Liver (tissue), 8 donors: ENCODE measurements at regions not wholly inside any gene's neighbourhood (a gene's known extent, or its start where the extent isn't known, plus 50 kb on each side); places are given as distances from the start of the nearest gene placed in this dataset.

ENCODE experiments used
- DNase-seq: peaks from one replicate; pipeline ENCODE4 v3.0.0-alpha.2; 2017; ENCODE audit warnings: low spot score
- H3K27ac ChIP-seq, 2 donors: one replicate each; pipeline ENCODE4 v1.7.0; 2013; ENCODE audit warnings: inconsistent platforms in 2 of 2, low read length in 2 of 2, control low read depth in 1 of 2, low read depth in 1 of 2, mild to moderate bottlenecking in 1 of 2
- H3K27me3 ChIP-seq, 4 donors: one replicate each; pipeline versions ENCODE4 v1.6.1 to v1.7.0; 2013; ENCODE audit warnings: low read length in 3 of 4, inconsistent platforms in 1 of 4, mild to moderate bottlenecking in 1 of 4, moderate library complexity in 1 of 4; ENCODE audit not compliant: control insufficient read depth in 4 of 4, insufficient read depth in 4 of 4
- H3K36me3 ChIP-seq, 4 donors: one replicate each; pipeline versions ENCODE4 v1.6.1 to v1.7.0; 2013; ENCODE audit warnings: low read length in 3 of 4, mild to moderate bottlenecking in 3 of 4, low read depth in 1 of 4, moderate library complexity in 1 of 4; ENCODE audit not compliant: control insufficient read depth in 4 of 4, insufficient read depth in 3 of 4
- H3K4me1 ChIP-seq, 4 donors: one replicate each; pipeline versions ENCODE4 v1.6.1 to v1.7.0; 2013; ENCODE audit warnings: low read length in 3 of 4, mild to moderate bottlenecking in 3 of 4, moderate library complexity in 1 of 4; ENCODE audit not compliant: control insufficient read depth in 4 of 4, insufficient read depth in 4 of 4
- H3K4me3 ChIP-seq, 3 donors: one replicate each; pipeline versions ENCODE4 v1.6.1 to v1.7.0; 2013; ENCODE audit warnings: low read length in 3 of 3, control low read depth in 1 of 3, low read depth in 1 of 3, mild to moderate bottlenecking in 1 of 3
- H3K9ac ChIP-seq, 2 donors: one replicate each; pipeline ENCODE4 v1.7.0; 2013; ENCODE audit warnings: low read length in 2 of 2, mild to moderate bottlenecking in 2 of 2, moderate library complexity in 2 of 2, control low read depth in 1 of 2, low read depth in 1 of 2
- H3K9me3 ChIP-seq, 4 donors: one replicate each; pipeline versions ENCODE4 v1.6.1 to v1.7.0; 2013; ENCODE audit warnings: low read length in 3 of 4; ENCODE audit not compliant: control insufficient read depth in 4 of 4
- EGR1 ChIP-seq, 2 donors: IDR thresholded peaks; 2 replicates each; pipeline ENCODE4 v1.6.1; 2016 to 2018; ENCODE audit warnings: antibody characterized with exemption in 2 of 2, low read depth in 2 of 2
- FOXA2 ChIP-seq: IDR thresholded peaks from 2 replicates; pipeline ENCODE4 v1.6.1; 2016; ENCODE audit warnings: antibody characterized with exemption
- GABPA ChIP-seq, 2 donors: IDR thresholded peaks in 1 of 2; conservative IDR thresholded peaks in 1 of 2; 2 replicates each; pipeline ENCODE4 v1.6.1; 2016; ENCODE audit warnings: antibody characterized with exemption in 2 of 2, mild to moderate bottlenecking in 1 of 2, moderate library complexity in 1 of 2
- HNF4A ChIP-seq, 2 donors: conservative IDR thresholded peaks; 2 replicates each; pipeline ENCODE4 v1.6.1; 2016; ENCODE audit warnings: antibody characterized with exemption in 2 of 2, mild to moderate bottlenecking in 2 of 2
- HNF4G ChIP-seq: IDR thresholded peaks from 2 replicates; pipeline ENCODE4 v1.6.1; 2016; ENCODE audit warnings: antibody characterized with exemption
- JUND ChIP-seq, 2 donors: IDR thresholded peaks; 2 replicates each; pipeline ENCODE4 v1.6.1; 2016; ENCODE audit warnings: antibody characterized with exemption in 2 of 2
- RAD21 ChIP-seq, 2 donors: IDR thresholded peaks; 2 replicates each; pipeline ENCODE4 v1.6.1; 2016; ENCODE audit warnings: antibody characterized with exemption in 2 of 2, mild to moderate bottlenecking in 2 of 2
- RXRA ChIP-seq, 2 donors: IDR thresholded peaks; 2 replicates each; pipeline ENCODE4 v1.6.1; 2017 to 2018; ENCODE audit warnings: antibody characterized with exemption in 2 of 2, mild to moderate bottlenecking in 1 of 2
- YY1 ChIP-seq: IDR thresholded peaks from 2 replicates; pipeline ENCODE4 v1.6.1; 2016; ENCODE audit warnings: antibody characterized with exemption, mild to moderate bottlenecking
- WGBS: extraction: QIAGEN DNeasy Blood & Tissue Kit; methylation state at CpG from one replicate; pipeline ENCODE4 v1.1.7; 2013; 5-methylcytosine and 5-hydroxymethylcytosine counted together
- TF ChIP-seq, protein P1 (sequence below): fragments of 150-350 bp; IDR thresholded peaks from 2 replicates; pipeline ENCODE4 v1.5.1; 2017; ENCODE audit warnings: improper control_type of control experiment, low read depth, low read length; ENCODE audit not compliant: missing input control
- TF ChIP-seq, protein P2 (sequence below): IDR thresholded peaks from 2 replicates; pipeline ENCODE4 v1.6.1; 2016; ENCODE audit warnings: antibody characterized with exemption
- TF ChIP-seq, protein P3 (sequence below): IDR thresholded peaks from 2 replicates; pipeline ENCODE4 v1.6.1; 2016; ENCODE audit warnings: antibody characterized with exemption
- donor health status: healthy.
- donor health status: healthy.
- donor health status: healthy.
- donor health status: healthy.
- donor health status: healthy.

DNA sequence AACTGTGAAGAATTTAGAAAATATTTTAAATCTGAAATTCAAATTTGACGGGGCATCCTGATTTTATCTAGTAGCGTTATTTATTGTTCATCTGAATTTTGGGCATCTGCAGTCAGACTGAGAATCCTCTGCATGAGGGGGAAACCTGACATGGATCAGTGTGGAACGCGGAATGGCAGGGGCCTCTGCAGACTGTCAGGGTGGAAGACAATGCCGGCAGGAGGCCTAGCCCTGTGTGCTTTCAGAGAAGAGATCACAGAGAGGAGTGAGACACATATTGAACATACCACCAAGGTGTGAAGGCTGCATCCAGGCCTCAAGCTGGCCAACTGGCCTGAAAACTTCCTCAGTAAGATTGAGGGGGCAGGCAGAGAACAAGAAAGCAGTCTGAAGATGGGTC, 921.1 kb upstream of the GHITM start (continued):
- TF ChIP-seq, protein P1, sequence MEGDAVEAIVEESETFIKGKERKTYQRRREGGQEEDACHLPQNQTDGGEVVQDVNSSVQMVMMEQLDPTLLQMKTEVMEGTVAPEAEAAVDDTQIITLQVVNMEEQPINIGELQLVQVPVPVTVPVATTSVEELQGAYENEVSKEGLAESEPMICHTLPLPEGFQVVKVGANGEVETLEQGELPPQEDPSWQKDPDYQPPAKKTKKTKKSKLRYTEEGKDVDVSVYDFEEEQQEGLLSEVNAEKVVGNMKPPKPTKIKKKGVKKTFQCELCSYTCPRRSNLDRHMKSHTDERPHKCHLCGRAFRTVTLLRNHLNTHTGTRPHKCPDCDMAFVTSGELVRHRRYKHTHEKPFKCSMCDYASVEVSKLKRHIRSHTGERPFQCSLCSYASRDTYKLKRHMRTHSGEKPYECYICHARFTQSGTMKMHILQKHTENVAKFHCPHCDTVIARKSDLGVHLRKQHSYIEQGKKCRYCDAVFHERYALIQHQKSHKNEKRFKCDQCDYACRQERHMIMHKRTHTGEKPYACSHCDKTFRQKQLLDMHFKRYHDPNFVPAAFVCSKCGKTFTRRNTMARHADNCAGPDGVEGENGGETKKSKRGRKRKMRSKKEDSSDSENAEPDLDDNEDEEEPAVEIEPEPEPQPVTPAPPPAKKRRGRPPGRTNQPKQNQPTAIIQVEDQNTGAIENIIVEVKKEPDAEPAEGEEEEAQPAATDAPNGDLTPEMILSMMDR, result no peak
- TF ChIP-seq JUND (IDR thresholded peaks at IDR 0.05) (no peak), GABPA (IDR thresholded peaks at IDR 0.05 in 1 of 2, conservative IDR thresholded peaks at IDR 0.05 in 1 of 2) (no peak), RAD21 (IDR thresholded peaks at IDR 0.05) (no peak), HNF4A (conservative IDR thresholded peaks at IDR 0.05) (no peak)

DNA sequence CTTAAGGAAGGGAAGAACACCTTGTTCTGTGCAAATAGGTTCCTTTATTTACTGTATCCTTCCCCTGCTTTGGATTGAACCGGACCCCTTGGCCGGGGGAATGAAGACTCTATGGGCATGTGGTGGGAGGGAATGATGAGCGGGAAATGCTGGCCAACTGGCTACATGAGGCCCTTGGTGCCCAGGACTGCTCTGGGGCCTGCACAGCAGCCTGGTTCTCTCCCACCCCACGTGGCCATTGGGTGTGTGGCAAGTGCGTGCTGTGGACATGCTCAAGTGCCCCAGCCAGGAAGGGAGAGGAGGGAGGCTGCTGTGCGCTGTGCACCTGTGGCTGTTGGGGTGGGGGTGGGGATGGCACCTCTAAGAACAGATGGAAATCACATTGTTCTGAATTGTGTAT, 917.0 kb upstream of the GHITM start:
- WGBS, result 94% methylated on average over 6 of the region's 6 CpGs
- H3K27ac ChIP-seq, result no peak overlapping the region
- TF ChIP-seq GABPA (IDR thresholded peaks at IDR 0.05 in 1 of 2, conservative IDR thresholded peaks at IDR 0.05 in 1 of 2), result no peak
- H3K9me3 ChIP-seq, result no peaks in the 10 kb centered on the region
- H3K4me1 ChIP-seq, result no peaks in the 10 kb centered on the region
- H3K27me3 ChIP-seq, result no peaks in the 10 kb centered on the region
- no peak overlapping the region for H3K4me3 ChIP-seq
- no peak overlapping the region for H3K9ac ChIP-seq
- H3K36me3 ChIP-seq, result no peaks in the 10 kb centered on the region
- no peak for DNase-seq

DNA sequence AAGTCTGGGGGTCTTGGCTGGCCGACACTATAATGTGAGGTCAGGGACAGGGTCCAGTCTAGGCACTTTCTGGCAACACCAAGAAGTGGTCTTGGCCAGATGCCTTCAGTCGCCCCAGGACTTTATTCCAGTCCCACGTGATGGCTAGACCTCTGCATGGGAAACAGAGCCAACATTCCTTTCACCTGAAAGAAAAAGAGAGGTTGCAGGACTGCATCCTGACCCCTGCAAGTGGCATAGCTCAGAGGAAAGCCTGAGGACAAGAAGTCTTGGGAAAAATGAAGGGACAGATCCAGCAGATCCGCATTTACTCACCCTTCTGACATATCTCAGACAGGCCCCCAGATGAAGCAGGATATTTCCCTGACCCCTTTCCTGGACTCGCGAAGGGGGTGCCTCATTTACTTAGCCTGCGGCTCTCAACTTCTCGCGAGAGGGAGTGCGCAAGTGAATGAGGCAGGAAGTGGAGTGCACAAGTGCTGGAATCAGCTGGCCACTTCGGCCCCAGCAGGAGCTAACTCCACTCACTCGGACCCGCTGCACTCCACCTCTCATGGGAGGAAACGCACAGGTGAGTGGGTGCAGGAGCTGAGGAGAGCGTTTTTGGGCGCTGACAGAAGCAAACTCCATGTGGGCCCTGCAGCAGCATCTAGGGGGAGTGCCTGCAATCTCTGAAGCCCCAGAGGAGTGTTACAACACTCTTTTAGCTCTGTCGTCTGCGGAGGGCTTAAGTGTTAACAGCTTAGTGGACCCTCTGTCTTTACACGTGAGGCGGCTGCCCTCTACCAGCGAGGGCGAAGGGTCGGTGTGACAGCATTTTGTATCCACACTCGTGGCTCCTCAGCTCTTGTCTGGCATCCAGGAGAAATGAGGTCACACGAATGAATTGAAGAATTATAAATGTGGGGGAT, 916.2 kb upstream of the GHITM start:
- Histone ChIP-seq H3K4me3 (no peak overlapping the region), H3K9ac (no peak overlapping the region), H3K9me3 (no peaks in the 10 kb centered on the region), H3K36me3 (no peaks in the 10 kb centered on the region), H3K4me1 (no peaks in the 10 kb centered on the region), H3K27me3 (no peaks in the 10 kb centered on the region), H3K27ac (no peak overlapping the region)
- no peak for TF ChIP-seq RXRA (IDR thresholded peaks at IDR 0.05)
- TF ChIP-seq FOXA2, result no peak
- no peak for TF ChIP-seq YY1
- no peak for TF ChIP-seq EGR1 (IDR thresholded peaks at IDR 0.05; ENCODE audit: low read depth in 2 of 2)
- TF ChIP-seq, protein P2, sequence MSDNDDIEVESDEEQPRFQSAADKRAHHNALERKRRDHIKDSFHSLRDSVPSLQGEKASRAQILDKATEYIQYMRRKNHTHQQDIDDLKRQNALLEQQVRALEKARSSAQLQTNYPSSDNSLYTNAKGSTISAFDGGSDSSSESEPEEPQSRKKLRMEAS, result no peak
- no peak for TF ChIP-seq HNF4G
- TF ChIP-seq, protein P1, result no peak
- TF ChIP-seq JUND (IDR thresholded peaks at IDR 0.05), result no peak
- TF ChIP-seq, protein P3, sequence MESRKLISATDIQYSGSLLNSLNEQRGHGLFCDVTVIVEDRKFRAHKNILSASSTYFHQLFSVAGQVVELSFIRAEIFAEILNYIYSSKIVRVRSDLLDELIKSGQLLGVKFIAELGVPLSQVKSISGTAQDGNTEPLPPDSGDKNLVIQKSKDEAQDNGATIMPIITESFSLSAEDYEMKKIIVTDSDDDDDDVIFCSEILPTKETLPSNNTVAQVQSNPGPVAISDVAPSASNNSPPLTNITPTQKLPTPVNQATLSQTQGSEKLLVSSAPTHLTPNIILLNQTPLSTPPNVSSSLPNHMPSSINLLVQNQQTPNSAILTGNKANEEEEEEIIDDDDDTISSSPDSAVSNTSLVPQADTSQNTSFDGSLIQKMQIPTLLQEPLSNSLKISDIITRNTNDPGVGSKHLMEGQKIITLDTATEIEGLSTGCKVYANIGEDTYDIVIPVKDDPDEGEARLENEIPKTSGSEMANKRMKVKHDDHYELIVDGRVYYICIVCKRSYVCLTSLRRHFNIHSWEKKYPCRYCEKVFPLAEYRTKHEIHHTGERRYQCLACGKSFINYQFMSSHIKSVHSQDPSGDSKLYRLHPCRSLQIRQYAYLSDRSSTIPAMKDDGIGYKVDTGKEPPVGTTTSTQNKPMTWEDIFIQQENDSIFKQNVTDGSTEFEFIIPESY, result no peak
- no peak for TF ChIP-seq GABPA (IDR thresholded peaks at IDR 0.05 in 1 of 2, conservative IDR thresholded peaks at IDR 0.05 in 1 of 2)
- DNase-seq, result no peak
- WGBS, result 80% methylated on average over 25 of the region's 25 CpGs
